K562 (cell line): ENCODE measurements at regions not wholly inside any gene's neighbourhood (a gene's known extent, or its start where the extent isn't known, plus 50 kb on each side); places are given as distances from the start of the nearest gene placed in this dataset.
A peak's percentile ranks its signal among the peaks of the same experiment; 100 is the strongest.

Experiments
- ATAC-seq: fragments of 200-7000 bp; cut with Tn5 transposase; 3 replicates; pipeline ENCODE4 v1.9.1; 2020; ENCODE audit warnings: moderate library complexity
- BruUV-seq: library from RNA; stranded (reverse); fragments of 400-500 nt; replicated peaks from 2 replicates; lab custom pipeline; 2021; lab: Mats Ljungman, UMichigan
- CTCF ChIA-PET: fragments of 300-600 bp; formaldehyde crosslinking; extraction: SDS; loops from one replicate; lab custom pipeline; 2021; ENCODE audit warnings: low intra/inter-chr PET ratio; lab: Yijun Ruan, JAX
- POLR2A ChIA-PET: fragments of 300-600, 350-650 bp; sonication (Branson Sonifier 250); formaldehyde crosslinking; extraction: SDS; loops from one replicate; lab custom pipeline; 2021; ENCODE audit warnings: antibody characterized with exemption, inconsistent platforms; lab: Yijun Ruan, JAX
- DNase-seq, 4 experiments: peaks; one replicate each; pipeline versions ENCODE4 v3.0.0 to v3.0.0-alpha.2; 2011 to 2018; ENCODE audit warnings: low spot score in 3 of 4, mixed read lengths in 3 of 4; ENCODE audit errors: extremely low read depth in 1 of 4
- FAIRE-seq: peaks from 2 replicates; lab custom pipeline; 2011; peaks lifted over from hg19 to GRCh38; lab: Jason Lieb, UNC
- H2AFZ ChIP-seq: 2 replicates; pipeline ENCODE4 v1.6.0; 2011; ENCODE audit warnings: low read depth, low read length, control low read depth, inconsistent platforms
- H3K27ac ChIP-seq: fragments of 200-600 bp; 3 replicates; pipeline ENCODE4 v1.8.0; 2011; ENCODE audit warnings: low read depth, mild to moderate bottlenecking, control low read depth, inconsistent platforms, low read length, moderate library complexity, mixed read lengths; ENCODE audit errors: extremely low read depth
- H3K27me3 ChIP-seq, 2 experiments: fragments of 300-600 bp in 1 of 2; 2 replicates in 1 of 2; 3 replicates in 1 of 2; pipeline versions ENCODE4 v1.6.0 to v1.8.0; 2011; ENCODE audit warnings: inconsistent platforms in 2 of 2, low read length in 2 of 2, mild to moderate bottlenecking in 1 of 2, mixed read lengths in 1 of 2, moderate library complexity in 1 of 2; ENCODE audit not compliant: control insufficient read depth in 2 of 2, insufficient read depth in 2 of 2
- H3K36me3 ChIP-seq: fragments of 300-600 bp; 3 replicates; pipeline ENCODE4 v1.8.0; 2011; ENCODE audit warnings: mild to moderate bottlenecking, low read length, inconsistent platforms; ENCODE audit not compliant: control insufficient read depth, insufficient read depth
- H3K4me1 ChIP-seq, 2 experiments: fragments of 200-600 bp in 1 of 2; replicated peaks in 1 of 2; 2 replicates in 1 of 2; 3 replicates in 1 of 2; pipeline versions ENCODE4 v1.5.1 to v1.8.0; 2011; ENCODE audit warnings: inconsistent platforms in 2 of 2, low read length in 2 of 2, mild to moderate bottlenecking in 1 of 2, mixed read lengths in 1 of 2, moderate library complexity in 1 of 2; ENCODE audit not compliant: control insufficient read depth in 2 of 2, insufficient read depth in 2 of 2
- H3K4me2 ChIP-seq: 2 replicates; pipeline ENCODE4 v1.6.1; 2011; ENCODE audit warnings: low read length, control low read depth, inconsistent platforms, mixed read lengths; ENCODE audit not compliant: insufficient read depth
- H3K4me3 ChIP-seq: fragments of 200-600 bp; sonication (generic), shearing (Covaris generic); 2 replicates; pipeline ENCODE4 v1.5.1; 2016; ENCODE audit warnings: control low read depth, inconsistent platforms
- H3K79me2 ChIP-seq: fragments of 200-600 bp; 3 replicates; pipeline ENCODE4 v1.8.0; 2011; ENCODE audit warnings: low read length, inconsistent platforms; ENCODE audit not compliant: control insufficient read depth, insufficient read depth
- H3K9ac ChIP-seq, 2 experiments: 2 replicates each; pipeline versions ENCODE4 v1.6.0 to v1.6.1; 2011; ENCODE audit warnings: low read depth in 2 of 2, low read length in 2 of 2, control low read depth in 1 of 2, inconsistent platforms in 1 of 2, mild to moderate bottlenecking in 1 of 2, mixed read lengths in 1 of 2; ENCODE audit not compliant: insufficient read depth in 1 of 2
- H3K9me1 ChIP-seq: one replicate; pipeline ENCODE4 v1.6.0; 2011; ENCODE audit warnings: inconsistent platforms, mild to moderate bottlenecking, low read length, moderate library complexity; ENCODE audit not compliant: control insufficient read depth, insufficient read depth
- H3K9me3 ChIP-seq: replicated peaks from 2 replicates; pipeline ENCODE4 v1.5.1; 2011; ENCODE audit warnings: low read depth, low read length, inconsistent platforms; ENCODE audit not compliant: control insufficient read depth, insufficient read depth
- H4K20me1 ChIP-seq: replicated peaks from 2 replicates; pipeline ENCODE4 v1.6.1; 2011; ENCODE audit warnings: low read length, inconsistent platforms, mixed read lengths; ENCODE audit not compliant: control insufficient read depth, insufficient read depth
- MEIS2 ChIP-seq: fragments of 450-650 bp; IDR thresholded peaks from 2 replicates; pipeline ENCODE4 v1.6.1; 2014; ENCODE audit warnings: mild to moderate bottlenecking; ENCODE audit not compliant: partially characterized antibody
- PBX2 ChIP-seq, 2 experiments: IDR thresholded peaks in 1 of 2; conservative IDR thresholded peaks in 1 of 2; 2 replicates each; pipeline ENCODE4 v1.6.1; 2016; ENCODE audit warnings: low read depth in 2 of 2, mild to moderate bottlenecking in 1 of 2, missing compliant biosample characterization in 1 of 2, missing genetic modification characterization in 1 of 2, moderate library complexity in 1 of 2
- ZBTB1 ChIP-seq: sonication (generic); formaldehyde crosslinking; IDR thresholded peaks from 2 replicates; pipeline ENCODE4 v1.8.1; 2023; ENCODE audit warnings: missing genetic modification reagents, low read depth, mild to moderate bottlenecking, borderline replicate concordance
- WGBS: fragments of 100-300 bp; shearing (Covaris generic); methylation state at CpG from one replicate; pipeline ENCODE4 v1.1.6; 2016; ENCODE audit warnings: low coverage, mixed read lengths; ENCODE audit not compliant: insufficient coverage; ENCODE audit errors: missing lambda C conversion rate; 5-methylcytosine and 5-hydroxymethylcytosine counted together
- in situ Hi-C: fragments of 300-500 bp; cut with MboI; formaldehyde crosslinking; loops from 4 replicates; pipeline ENCODE4 v1.15.0; 2018; ENCODE audit warnings: inconsistent platforms, mixed read lengths
- intact Hi-C: fragments of 100-400 bp; cut with micrococcal nuclease; formaldehyde crosslinking; loops from 2 replicates; pipeline ENCODE4 v1.14.2; 2022

- in situ Hi-C loops: no loop called here
- no TSS peak for BruUV-seq
- CTCF ChIA-PET: no interaction called here
Observed at GRCh38 chr20:10795286-10796026, 121.7 kb upstream of the JAG1 start.

More at GRCh38 chr20:10795286-10796026, 121.7 kb upstream of the JAG1 start:
- FAIRE-seq (no peak), DNase-seq (no peak), ATAC-seq (no peak)
- Histone ChIP-seq H3K9ac (no peak overlapping the region), H3K9me1 (no peaks in the 10 kb centered on the region), H3K9me3 (no peaks in the 10 kb centered on the region), H3K4me2 (no peak overlapping the region), H3K36me3 (no peaks in the 10 kb centered on the region), H3K4me1 (no peaks in the 10 kb centered on the region), H4K20me1 (no peaks in the 10 kb centered on the region), H2AFZ (no peak overlapping the region), H3K27me3 (no peaks in the 10 kb centered on the region), H3K79me2 (no peaks in the 10 kb centered on the region), H3K4me3 (no peak overlapping the region), H3K27ac (no peak overlapping the region)
- 0% methylated on average over 9 of the region's 11 CpGs for WGBS
- intact Hi-C loops: no loop called here
- POLR2A ChIA-PET: interaction anchor here (0.6 to 1.2 kb wide), 2 partner anchors 11 to 144 kb away, joined by 3 to 5 read pairs; no protein-coding TSS in a partner anchor
- TF ChIP-seq PBX2 (CRISPR knock-in tag; IDR thresholded peaks at IDR 0.05; ENCODE audit: low read depth): no peak
- peak; percentile 51 for TF ChIP-seq PBX2 (tag; conservative IDR thresholded peaks at IDR 0.05; ENCODE audit: low read depth)
- TF ChIP-seq MEIS2: peak; percentile 34
- TF ChIP-seq ZBTB1: no peak
